HepG2 (cell line): ENCODE measurements at regions not wholly inside any gene's neighbourhood (a gene's known extent, or its start where the extent isn't known, plus 50 kb on each side); places are given as distances from the start of the nearest gene placed in this dataset.

ENCODE experiments used
- ATAC-seq: fragments of 200-7000 bp; cut with Tn5 transposase; 3 replicates; pipeline ENCODE4 v1.9.1; 2020; ENCODE audit warnings: mild to moderate bottlenecking, moderate library complexity
- BruUV-seq: library from RNA; stranded (reverse); fragments of 400-500 nt; replicated peaks from 2 replicates; lab custom pipeline; 2021; lab: Mats Ljungman, UMichigan
- CTCF ChIA-PET: fragments of 300-600 bp; formaldehyde crosslinking; extraction: SDS; loops from one replicate; lab custom pipeline; 2021; ENCODE audit warnings: low total read pairs, inconsistent platforms, low intra/inter-chr PET ratio; lab: Yijun Ruan, JAX
- POLR2A ChIA-PET: fragments of 350-600 bp; sonication (Branson Sonifier 250); formaldehyde crosslinking; loops from one replicate; lab custom pipeline; 2020; ENCODE audit warnings: antibody characterized with exemption, inconsistent platforms; lab: Yijun Ruan, JAX
- DNase-seq: peaks from one replicate; pipeline ENCODE4 v3.0.0-alpha.2; 2015; ENCODE audit warnings: low spot score
- FAIRE-seq: peaks from 3 replicates; lab custom pipeline; 2011; peaks lifted over from hg19 to GRCh38; lab: Jason Lieb, UNC
- H2AFZ ChIP-seq: one replicate; pipeline ENCODE4 v1.6.1; 2011; ENCODE audit warnings: low read length, inconsistent platforms
- H3K27ac ChIP-seq: fragments of 300-600 bp; 3 replicates; pipeline ENCODE4 v1.8.0; 2011; ENCODE audit warnings: mixed run types, mild to moderate bottlenecking, mixed read lengths, low read length, inconsistent platforms; ENCODE audit not compliant: insufficient read depth; ENCODE audit errors: extremely low read length
- H3K27me3 ChIP-seq, 2 experiments: fragments of 200-600 bp in 1 of 2; 2 replicates in 1 of 2; 3 replicates in 1 of 2; pipeline versions ENCODE4 v1.6.0 to v1.8.0; 2011; ENCODE audit warnings: low read length in 2 of 2, mild to moderate bottlenecking in 2 of 2, moderate library complexity in 2 of 2, inconsistent platforms in 1 of 2; ENCODE audit not compliant: insufficient read depth in 2 of 2, control insufficient read depth in 1 of 2
- H3K36me3 ChIP-seq, 2 experiments: fragments of 200-600 bp in 1 of 2; replicated peaks in 1 of 2; 2 replicates in 1 of 2; 3 replicates in 1 of 2; pipeline versions ENCODE4 v1.5.1 to v1.8.0; 2011; ENCODE audit warnings: low read length in 2 of 2, inconsistent platforms in 1 of 2; ENCODE audit not compliant: insufficient read depth in 2 of 2, control insufficient read depth in 1 of 2
- H3K4me1 ChIP-seq: 2 replicates; pipeline ENCODE4 v1.5.1; 2012; ENCODE audit warnings: low read length, inconsistent platforms; ENCODE audit not compliant: insufficient read depth
- H3K4me2 ChIP-seq: 2 replicates; pipeline ENCODE4 v1.6.0; 2011; ENCODE audit warnings: low read depth, low read length, inconsistent platforms
- H3K4me3 ChIP-seq, 3 experiments: fragments of 200-600 bp in 1 of 3; sonication (generic), shearing (Covaris generic) in 1 of 3; replicated peaks in 1 of 3; 2 replicates each; pipeline ENCODE4 v1.5.1; 2011 to 2016; ENCODE audit warnings: low read length in 3 of 3, inconsistent platforms in 2 of 3, low read depth in 2 of 3, mild to moderate bottlenecking in 2 of 3, control low read depth in 1 of 3, mixed read lengths in 1 of 3; ENCODE audit not compliant: insufficient read depth in 1 of 3
- H3K79me2 ChIP-seq: one replicate; pipeline ENCODE4 v1.6.1; 2011; ENCODE audit warnings: low read length, inconsistent platforms; ENCODE audit not compliant: insufficient read depth
- H3K9ac ChIP-seq: 2 replicates; pipeline ENCODE4 v1.6.0; 2011; ENCODE audit warnings: mild to moderate bottlenecking, low read depth, low read length, inconsistent platforms; ENCODE audit not compliant: insufficient read depth
- H3K9me3 ChIP-seq: 2 replicates; pipeline ENCODE4 v1.5.1; 2012; ENCODE audit warnings: mild to moderate bottlenecking, low read length
- H4K20me1 ChIP-seq: 2 replicates; pipeline ENCODE4 v1.6.0; 2011; ENCODE audit warnings: inconsistent platforms, mild to moderate bottlenecking, low read length, moderate library complexity; ENCODE audit not compliant: insufficient read depth
- ERF ChIP-seq: IDR thresholded peaks from 2 replicates; pipeline ENCODE4 v1.6.1; 2018; ENCODE audit warnings: missing biosample characterization, missing genetic modification reagents
- IRX3 ChIP-seq: sonication (generic); formaldehyde crosslinking; IDR thresholded peaks from 2 replicates; pipeline ENCODE4 v1.8.1; 2023; ENCODE audit warnings: mild to moderate bottlenecking, low read depth, missing genetic modification reagents, borderline replicate concordance
- KLF12 ChIP-seq: sonication (generic); formaldehyde crosslinking; IDR thresholded peaks from 2 replicates; pipeline ENCODE4 v1.4.0; 2020; ENCODE audit warnings: missing genetic modification reagents, borderline replicate concordance
- MED8 ChIP-seq: sonication (generic); formaldehyde crosslinking; IDR thresholded peaks from 2 replicates; pipeline ENCODE4 v1.8.1; 2023; ENCODE audit warnings: mild to moderate bottlenecking, missing genetic modification reagents; ENCODE audit not compliant: insufficient replicate concordance
- TEF ChIP-seq: sonication (generic); formaldehyde crosslinking; IDR thresholded peaks from 2 replicates; pipeline ENCODE4 v1.5.0; 2020; ENCODE audit warnings: missing genetic modification reagents
- ZNF678 ChIP-seq: sonication (generic); formaldehyde crosslinking; IDR thresholded peaks from 2 replicates; pipeline ENCODE4 v1.4.0; 2020; ENCODE audit warnings: mild to moderate bottlenecking, missing genetic modification reagents
- WGBS: methylation state at CpG from one replicate; pipeline ENCODE4 v1.1.6; 2017; ENCODE audit warnings: low lambda C conversion rate; 5-methylcytosine and 5-hydroxymethylcytosine counted together
- in situ Hi-C: cut with HindIII; loops from 2 replicates; pipeline ENCODE4 v1.10.0; 2017; ENCODE audit warnings: low pct_unique_long_range_greater_than_20kb; ENCODE audit not compliant: extremely low pct_ligation_motif_present
- intact Hi-C: fragments of 100-400 bp; cut with micrococcal nuclease; formaldehyde crosslinking; loops from one replicate; pipeline ENCODE4 v1.10.0; 2022; ENCODE audit not compliant: unreplicated experiment
- TF ChIP-seq, protein P1 (sequence below): sonication (generic); formaldehyde crosslinking; IDR thresholded peaks from 2 replicates; pipeline ENCODE4 v1.4.0; 2020; ENCODE audit warnings: mild to moderate bottlenecking, missing genetic modification reagents
- TF ChIP-seq, protein P2 (sequence below): sonication (generic); formaldehyde crosslinking; IDR thresholded peaks from 2 replicates; pipeline ENCODE4 v1.4.0; 2020; ENCODE audit warnings: low read depth, mild to moderate bottlenecking, missing genetic modification reagents

DNA sequence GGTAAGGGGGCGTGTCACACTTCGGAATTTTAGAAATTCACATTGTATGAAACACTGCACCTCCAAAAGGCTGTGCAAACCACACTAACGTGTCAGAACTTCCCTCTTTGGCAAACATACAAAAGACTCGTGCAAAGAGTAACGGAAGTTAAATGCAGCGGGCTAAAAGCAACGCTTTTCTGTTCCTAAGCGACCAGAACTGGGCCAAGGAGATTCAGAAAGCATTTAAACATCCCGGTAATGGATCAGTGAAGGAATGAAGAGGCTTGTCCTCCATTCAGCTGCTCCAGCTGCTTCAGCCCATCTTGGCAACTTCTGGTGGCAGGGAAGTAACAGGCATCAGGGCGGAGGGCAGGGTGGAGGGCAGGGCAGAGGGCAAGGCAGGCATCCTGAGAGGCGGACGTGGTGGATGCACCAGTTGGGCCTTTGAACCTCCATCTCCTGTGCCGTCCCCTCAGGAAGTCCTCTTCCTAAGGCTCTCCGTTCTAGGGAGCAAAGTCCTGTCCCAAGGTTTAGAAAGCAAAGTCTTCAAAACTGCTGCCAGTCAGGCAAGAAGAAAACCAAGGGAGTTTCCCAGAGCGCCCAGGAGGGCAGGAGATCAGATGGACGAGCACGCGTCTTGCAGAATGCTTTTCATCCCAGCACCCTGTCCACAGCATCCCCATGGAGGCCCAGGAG is 230.7 kb downstream of the ZNF516 start:
- FAIRE-seq, result no peak
- no peak overlapping the region for H3K9ac ChIP-seq
- in situ Hi-C loops, result no loop called here
- BruUV-seq, result no TSS peak
- no peaks in the 10 kb centered on the region for H3K9me3 ChIP-seq
- no peaks in the 10 kb centered on the region for H3K36me3 ChIP-seq
- WGBS, result 32% methylated on average over 17 of the region's 18 CpGs
- CTCF ChIA-PET, result no interaction called here
- no peak overlapping the region for H3K4me2 ChIP-seq
- no peak overlapping the region for H3K4me3 ChIP-seq
- no peaks in the 10 kb centered on the region for H3K79me2 ChIP-seq
- H4K20me1 ChIP-seq, result 0 out of 2 replicates have a peak, but pooled peaks cover 2% of the 10 kb centered on the region
- intact Hi-C loops, result no loop called here
- H3K4me1 ChIP-seq, result no peaks in the 10 kb centered on the region
- no peak overlapping the region for H2AFZ ChIP-seq
- peaks cover 0 to 38% of the 10 kb centered on the region in 2 experiments; a peak in 4 of 5 replicates for H3K27me3 ChIP-seq
- no peak for DNase-seq
- no peak for ATAC-seq
- POLR2A ChIA-PET, result no interaction called here
- no peak overlapping the region for H3K27ac ChIP-seq
- TF ChIP-seq KLF12 (CRISPR knock-in tag) (no peak), TEF (CRISPR knock-in tag) (no peak), MED8 (CRISPR knock-in tag) (no peak), ZNF678 (CRISPR knock-in tag) (no peak), IRX3 (CRISPR knock-in tag) (no peak), ERF (CRISPR knock-in tag) (no peak)
- TF ChIP-seq, protein P1, sequence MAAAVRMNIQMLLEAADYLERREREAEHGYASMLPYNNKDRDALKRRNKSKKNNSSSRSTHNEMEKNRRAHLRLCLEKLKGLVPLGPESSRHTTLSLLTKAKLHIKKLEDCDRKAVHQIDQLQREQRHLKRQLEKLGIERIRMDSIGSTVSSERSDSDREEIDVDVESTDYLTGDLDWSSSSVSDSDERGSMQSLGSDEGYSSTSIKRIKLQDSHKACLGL (CRISPR knock-in tag), result no peak
- TF ChIP-seq, protein P2, sequence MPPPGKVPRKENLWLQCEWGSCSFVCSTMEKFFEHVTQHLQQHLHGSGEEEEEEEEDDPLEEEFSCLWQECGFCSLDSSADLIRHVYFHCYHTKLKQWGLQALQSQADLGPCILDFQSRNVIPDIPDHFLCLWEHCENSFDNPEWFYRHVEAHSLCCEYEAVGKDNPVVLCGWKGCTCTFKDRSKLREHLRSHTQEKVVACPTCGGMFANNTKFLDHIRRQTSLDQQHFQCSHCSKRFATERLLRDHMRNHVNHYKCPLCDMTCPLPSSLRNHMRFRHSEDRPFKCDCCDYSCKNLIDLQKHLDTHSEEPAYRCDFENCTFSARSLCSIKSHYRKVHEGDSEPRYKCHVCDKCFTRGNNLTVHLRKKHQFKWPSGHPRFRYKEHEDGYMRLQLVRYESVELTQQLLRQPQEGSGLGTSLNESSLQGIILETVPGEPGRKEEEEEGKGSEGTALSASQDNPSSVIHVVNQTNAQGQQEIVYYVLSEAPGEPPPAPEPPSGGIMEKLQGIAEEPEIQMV (CRISPR knock-in tag), result no peak
- TF ChIP-seq, all 625 proteins: peak for 0
